ENCODE measurements at regions not wholly inside any gene's neighbourhood (a gene's known extent, or its start where the extent isn't known, plus 50 kb on each side); places are given as distances from the start of the nearest gene placed in this dataset.

- TF ChIP-seq CTCF (IDR thresholded peaks at IDR 0.05; ENCODE audit: unreplicated experiment), result no peak
- no peak overlapping the region for H3K4me3 Mint-ChIP-seq (ENCODE audit: low read depth, unreplicated experiment)
- no peak for DNase-seq
- CTCF ChIA-PET, result interaction anchor here (0.9 to 1.6 kb wide), 2 partner anchors 12 to 129 kb away, joined by 3 to 4 read pairs; no protein-coding TSS in a partner anchor
- H3K27ac Mint-ChIP-seq (ENCODE audit: unreplicated experiment), result no peak overlapping the region
- intact Hi-C loops (cut with micrococcal nuclease; ENCODE audit: unreplicated experiment), result no loop called here
- H3K4me1 Mint-ChIP-seq (ENCODE audit: low read depth, unreplicated experiment), result no peaks in the 10 kb centered on the region
- H3K9me3 Mint-ChIP-seq (ENCODE audit: low read depth, unreplicated experiment), result no peaks in the 10 kb centered on the region
- H3K27me3 Mint-ChIP-seq (ENCODE audit: unreplicated experiment), result no peaks in the 10 kb centered on the region
- no peaks in the 10 kb centered on the region for H3K36me3 Mint-ChIP-seq (ENCODE audit: insufficient read depth, unreplicated experiment)
- BruUV-seq (replicated peaks), result no TSS peak
These were observed 87.3 kb upstream of the LIPC start for GRCh38 chr15:58344213-58345070.

GRCh38 chr15:58346361-58346760, 85.4 kb upstream of the LIPC start:
- Mint-ChIP-seq H3K27ac (ENCODE audit: unreplicated experiment) (no peak overlapping the region), H3K4me3 (ENCODE audit: low read depth, unreplicated experiment) (no peak overlapping the region), H3K36me3 (ENCODE audit: insufficient read depth, unreplicated experiment) (no peaks in the 10 kb centered on the region), H3K4me1 (ENCODE audit: low read depth, unreplicated experiment) (no peaks in the 10 kb centered on the region), H3K9me3 (ENCODE audit: low read depth, unreplicated experiment) (no peaks in the 10 kb centered on the region), H3K27me3 (ENCODE audit: unreplicated experiment) (no peaks in the 10 kb centered on the region)
- intact Hi-C loops (cut with micrococcal nuclease; ENCODE audit: unreplicated experiment), result no loop called here
- CTCF ChIA-PET, result no interaction called here
- DNase-seq, result no peak
- BruUV-seq (replicated peaks), result no TSS peak
- no peak for TF ChIP-seq CTCF (IDR thresholded peaks at IDR 0.05; ENCODE audit: unreplicated experiment)

- no peak for DNase-seq
- Mint-ChIP-seq H3K4me1 (ENCODE audit: low read depth, unreplicated experiment) (no peaks in the 10 kb centered on the region), H3K9me3 (ENCODE audit: low read depth, unreplicated experiment) (no peaks in the 10 kb centered on the region), H3K27me3 (ENCODE audit: unreplicated experiment) (no peaks in the 10 kb centered on the region), H3K36me3 (ENCODE audit: insufficient read depth, unreplicated experiment) (no peaks in the 10 kb centered on the region), H3K4me3 (ENCODE audit: low read depth, unreplicated experiment) (no peak overlapping the region), H3K27ac (ENCODE audit: unreplicated experiment) (no peak overlapping the region)
- CTCF ChIA-PET, result no interaction called here
- BruUV-seq (replicated peaks), result no TSS peak
- TF ChIP-seq CTCF (IDR thresholded peaks at IDR 0.05; ENCODE audit: unreplicated experiment), result no peak
- intact Hi-C loops (cut with micrococcal nuclease; ENCODE audit: unreplicated experiment), result no loop called here
These were observed 83.5 kb upstream of the LIPC start for GRCh38 chr15:58348095-58348812.

- H3K4me3 Mint-ChIP-seq (ENCODE audit: low read depth, unreplicated experiment), result no peak overlapping the region
- DNase-seq, result no peak
- H3K27me3 Mint-ChIP-seq (ENCODE audit: unreplicated experiment), result no peaks in the 10 kb centered on the region
- BruUV-seq (replicated peaks), result no TSS peak
- TF ChIP-seq CTCF (IDR thresholded peaks at IDR 0.05; ENCODE audit: unreplicated experiment), result no peak
- no peaks in the 10 kb centered on the region for H3K36me3 Mint-ChIP-seq (ENCODE audit: insufficient read depth, unreplicated experiment)
- H3K9me3 Mint-ChIP-seq (ENCODE audit: low read depth, unreplicated experiment), result no peaks in the 10 kb centered on the region
- H3K4me1 Mint-ChIP-seq (ENCODE audit: low read depth, unreplicated experiment), result no peaks in the 10 kb centered on the region
- intact Hi-C loops (cut with micrococcal nuclease; ENCODE audit: unreplicated experiment), result no loop called here
- CTCF ChIA-PET, result interaction anchor here (0.8 kb wide), 1 partner anchor 27 kb away, joined by 3 read pairs; no protein-coding TSS in a partner anchor
- H3K27ac Mint-ChIP-seq (ENCODE audit: unreplicated experiment), result no peak overlapping the region
These were observed 79.5 kb upstream of the LIPC start for GRCh38 chr15:58352026-58352929.
